HPDE6-E6E7 (cell line): ENCODE measurements at regions not wholly inside any gene's neighbourhood (a gene's known extent, or its start where the extent isn't known, plus 50 kb on each side); places are given as distances from the start of the nearest gene placed in this dataset.

ENCODE experiments used
- DNase-seq: peaks from one replicate; pipeline ENCODE4 v3.0.0; 2011; ENCODE audit warnings: missing footprints; ENCODE audit errors: extremely low spot score

DNA sequence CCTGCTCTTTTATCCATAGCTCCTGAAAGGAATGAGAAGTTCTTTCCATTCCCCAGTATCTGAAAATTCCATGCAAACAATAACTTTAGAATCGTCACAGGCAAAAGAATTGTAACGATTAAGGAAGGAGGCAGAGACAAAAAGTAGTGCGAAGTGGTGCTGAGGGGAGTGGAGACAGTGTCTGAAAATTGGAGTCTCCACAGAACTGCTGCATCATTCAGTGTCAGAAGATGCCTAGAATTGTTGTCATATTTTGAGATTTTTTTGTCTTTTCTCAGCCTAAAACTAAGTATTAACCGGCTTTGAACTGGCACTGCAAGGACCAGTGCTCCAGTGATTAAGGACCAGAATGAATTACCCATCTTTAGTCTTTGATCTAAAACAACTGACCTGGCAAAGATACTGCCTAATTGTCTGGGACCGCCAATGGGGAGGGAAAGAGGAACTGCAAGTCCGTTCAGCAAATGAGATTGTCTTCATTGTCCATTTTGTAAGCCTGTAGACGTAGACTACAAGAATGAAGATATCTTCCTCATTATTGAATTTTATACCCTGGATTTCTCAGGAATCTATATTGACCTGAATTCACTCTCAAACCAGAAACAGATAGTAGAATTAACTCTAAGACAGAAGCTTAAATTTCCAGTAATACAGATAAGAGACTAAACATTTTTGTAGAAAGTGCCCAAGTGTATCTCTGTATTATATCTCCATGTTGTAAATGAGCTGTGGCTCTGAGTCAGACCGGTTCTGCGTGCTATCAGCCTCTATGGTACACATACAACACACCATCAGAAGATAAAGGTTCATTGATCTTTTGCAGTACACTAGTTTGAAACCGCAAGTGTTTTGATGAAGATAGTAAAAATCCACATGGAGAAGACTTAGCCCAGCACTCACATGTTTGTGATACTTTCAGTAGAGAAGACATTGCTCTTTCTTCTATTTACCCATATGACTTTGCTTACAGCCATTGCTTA lies 293.2 kb downstream of the EFNB2 start:
- DNase-seq = no peak

- no peak for DNase-seq
These were observed 296.8 kb downstream of the EFNB2 start for GRCh38 chr13:106238690-106239089.

DNA sequence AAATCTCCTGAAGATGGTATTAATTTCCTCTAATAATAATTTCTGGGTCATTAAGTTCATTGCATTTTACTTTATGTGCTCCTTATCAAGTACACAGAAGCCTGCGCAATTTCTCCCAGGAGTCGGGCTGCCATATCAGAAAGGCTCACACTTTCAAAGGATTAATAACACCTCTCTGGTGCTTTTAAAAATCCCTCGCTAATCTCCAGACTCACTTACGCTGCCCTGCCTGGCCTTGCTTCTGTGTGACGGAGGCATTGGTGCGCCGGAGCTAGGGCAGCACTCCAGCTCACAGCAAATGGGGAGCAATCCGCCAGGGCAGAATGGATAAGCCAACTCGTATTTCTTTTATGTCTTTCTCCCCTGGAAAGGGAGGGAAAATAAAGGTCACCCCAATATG lies 300.8 kb downstream of the EFNB2 start:
- DNase-seq = no peak

GRCh38 chr13:106233134-106233735 lies 302.2 kb downstream of the EFNB2 start:
- DNase-seq = no peak

DNA sequence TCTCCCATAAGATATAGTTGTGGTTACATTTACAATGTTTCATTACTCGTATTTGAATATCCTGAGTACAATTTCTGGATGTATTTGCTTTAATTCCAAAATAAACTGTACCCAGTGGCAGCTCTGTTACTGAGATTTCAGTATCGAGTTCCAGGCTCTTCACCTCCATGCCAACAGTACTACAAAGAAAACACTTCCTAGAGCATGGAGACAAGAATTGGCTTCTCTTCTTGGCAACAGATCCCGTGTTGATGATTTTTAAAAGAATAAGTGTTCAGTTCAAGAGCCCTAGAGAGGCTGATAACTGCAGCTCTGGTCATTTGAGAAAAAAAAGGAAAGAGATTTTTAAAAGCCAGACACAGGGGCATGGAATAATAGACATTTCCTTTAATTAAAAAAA lies 302.8 kb downstream of the EFNB2 start:
- no peak for DNase-seq

- peak; percentile 34 for DNase-seq
These were observed 305.0 kb downstream of the EFNB2 start for GRCh38 chr13:106230450-106230849.

- DNase-seq = no peak
These were observed 310.3 kb downstream of the EFNB2 start for GRCh38 chr13:106225126-106225525.

DNA sequence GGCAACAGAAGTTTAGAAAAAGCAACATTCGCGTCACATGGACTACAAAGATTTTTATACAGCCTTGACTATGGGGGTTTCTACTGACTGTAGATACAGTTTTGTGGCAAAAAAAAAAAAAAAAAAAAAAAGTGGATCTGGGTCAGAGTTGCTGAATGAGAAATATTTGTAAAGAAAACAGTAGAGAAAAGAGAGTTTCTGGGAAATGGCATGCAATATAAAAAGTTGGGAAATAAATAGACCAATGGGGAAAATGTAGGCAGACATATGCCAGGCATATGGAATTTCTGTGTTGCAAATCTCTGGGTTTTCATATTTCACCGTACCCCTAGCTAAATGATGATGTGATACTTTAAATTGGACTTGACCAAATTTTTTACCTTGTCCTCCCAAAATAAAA lies 315.3 kb downstream of the EFNB2 start:
- DNase-seq = no peak

DNA sequence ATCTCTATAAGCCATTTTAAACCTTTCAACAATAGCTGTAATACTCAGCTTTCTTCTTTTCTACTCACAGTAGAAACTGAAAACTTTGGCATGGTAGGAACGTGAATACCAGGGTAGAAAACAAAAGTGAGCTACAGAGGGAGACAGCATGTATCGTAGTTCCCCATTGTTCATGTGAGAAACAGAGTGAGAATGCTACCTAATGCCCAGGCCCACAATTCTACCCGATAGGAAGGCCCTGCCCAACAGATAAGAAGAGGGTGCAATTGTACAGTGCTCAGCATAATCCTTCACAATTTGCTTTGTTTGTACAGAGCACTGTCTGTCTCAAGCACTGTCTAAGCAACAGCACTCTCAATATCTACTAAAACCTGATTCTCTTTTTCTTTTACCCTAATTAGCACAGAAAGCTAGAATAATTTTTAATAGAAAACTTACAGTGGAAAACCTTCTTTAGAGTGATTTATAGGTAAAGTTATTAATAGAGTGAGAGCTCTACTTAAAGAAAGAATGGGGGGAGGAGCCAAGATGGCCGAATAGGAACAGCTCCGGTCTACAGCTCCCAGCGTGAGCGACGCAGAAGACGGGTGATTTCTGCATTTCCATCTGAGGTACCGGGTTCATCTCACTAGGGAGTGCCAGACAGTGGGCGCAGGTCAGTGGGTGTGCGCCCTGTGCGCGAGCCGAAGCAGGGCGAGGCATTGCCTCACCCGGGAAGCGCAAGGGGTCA lies 322.3 kb downstream of the EFNB2 start:
- no peak for DNase-seq

- no peak for DNase-seq
These were observed 323.0 kb downstream of the EFNB2 start for GRCh38 chr13:106212386-106213010.

DNA sequence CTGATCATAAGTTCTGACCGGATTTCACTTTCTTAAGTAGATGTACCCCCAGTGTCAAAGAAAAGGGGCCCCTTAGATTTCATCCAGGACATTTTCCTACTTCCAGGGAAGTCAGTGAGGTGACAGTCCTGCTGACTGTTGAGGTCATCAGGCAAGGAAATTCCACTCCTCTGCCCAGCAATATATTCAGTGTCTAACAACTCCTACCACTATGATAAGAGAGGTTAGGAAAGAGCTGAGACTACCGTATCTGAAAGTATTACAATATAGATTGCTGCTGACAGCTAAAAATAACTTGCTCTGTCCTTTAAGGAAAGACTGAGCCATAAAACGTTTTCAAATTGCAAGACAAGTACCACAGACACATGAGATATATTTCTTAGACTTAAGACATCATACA lies 325.1 kb downstream of the EFNB2 start:
- no peak for DNase-seq

- no peak for DNase-seq
These were observed 329.6 kb downstream of the EFNB2 start for GRCh38 chr13:106205871-106206270.

GRCh38 chr13:106197496-106197895 lies 338.0 kb downstream of the EFNB2 start:
- no peak for DNase-seq

DNA sequence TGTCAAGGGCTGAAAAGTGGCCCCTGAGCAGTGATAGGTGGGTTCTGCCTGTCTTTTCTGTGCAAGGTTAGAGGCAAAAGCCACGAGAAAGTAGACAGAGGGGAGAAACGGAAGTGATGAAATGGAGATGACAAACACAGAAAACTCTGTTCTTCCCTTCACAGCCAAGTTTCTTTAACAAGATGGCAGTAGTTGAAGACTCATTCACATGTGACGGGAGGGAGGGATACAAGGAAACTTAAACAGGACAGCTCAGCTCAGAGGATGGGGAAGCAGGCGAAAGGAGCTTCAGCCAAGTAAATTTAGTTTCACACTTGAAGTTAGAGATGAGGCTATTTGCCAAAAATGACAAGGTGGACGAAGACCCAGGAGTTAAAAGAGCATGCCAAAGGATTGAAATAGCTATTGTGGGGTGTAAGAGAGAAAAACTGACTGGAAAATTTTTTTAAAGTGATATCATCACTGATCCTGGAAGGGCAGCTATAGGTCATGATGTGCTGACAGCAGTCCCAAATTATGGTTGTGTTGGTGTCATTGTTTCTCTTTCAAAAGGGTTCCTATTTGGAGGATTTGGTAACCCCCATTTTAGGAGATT lies 347.9 kb downstream of the EFNB2 start:
- DNase-seq = no peak

DNA sequence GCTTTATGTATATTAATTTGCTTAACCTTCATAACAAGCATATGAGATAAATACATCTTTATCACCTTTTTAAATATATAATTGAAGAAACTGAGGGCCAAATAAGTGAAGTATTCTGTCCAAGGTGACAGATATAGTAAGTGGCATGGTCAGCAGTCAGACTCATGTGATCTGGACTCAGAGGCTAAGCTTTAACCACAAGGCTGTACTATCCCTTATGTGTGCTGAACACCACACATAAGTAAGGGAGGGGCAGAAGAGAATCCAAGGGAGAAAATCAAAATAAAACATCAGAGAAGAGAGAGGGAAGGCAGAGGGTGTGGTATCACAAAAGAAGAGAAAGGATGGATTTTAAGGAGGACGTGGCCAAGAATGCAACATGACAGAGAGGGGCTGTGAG lies 348.4 kb downstream of the EFNB2 start:
- DNase-seq = no peak

DNA sequence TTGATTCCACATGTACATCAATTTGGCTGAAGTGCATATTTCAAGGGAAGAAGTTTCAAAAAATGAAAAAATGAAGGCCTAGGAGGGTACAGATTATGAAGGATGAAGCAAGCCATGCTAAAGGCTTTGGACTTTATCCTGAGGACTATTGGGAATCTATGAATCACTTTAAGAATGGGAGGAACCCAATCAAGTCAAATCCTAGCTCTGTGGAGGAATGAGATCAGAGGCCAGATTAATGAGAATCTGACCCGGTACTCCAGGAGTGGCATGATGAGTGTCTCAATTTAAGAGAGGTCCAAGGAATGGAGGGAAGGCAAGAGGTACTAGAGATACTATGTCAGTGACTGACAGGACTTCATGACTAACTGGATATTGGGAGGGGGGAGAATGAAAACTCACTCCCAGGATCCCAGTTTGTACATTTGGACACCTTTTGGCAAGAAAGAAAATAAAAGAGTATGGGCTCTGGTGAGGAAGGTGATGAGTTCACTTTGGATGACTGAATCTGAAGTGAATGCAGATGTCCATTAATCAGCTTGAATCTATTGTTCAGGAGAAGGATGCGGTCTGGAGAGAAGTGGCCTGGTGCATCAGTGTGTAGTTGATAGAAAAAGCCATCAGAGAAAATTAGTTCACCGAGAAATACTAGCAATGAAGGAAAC lies 349.0 kb downstream of the EFNB2 start:
- DNase-seq = no peak

GRCh38 chr13:106184790-106185189 lies 350.7 kb downstream of the EFNB2 start:
- no peak for DNase-seq

DNA sequence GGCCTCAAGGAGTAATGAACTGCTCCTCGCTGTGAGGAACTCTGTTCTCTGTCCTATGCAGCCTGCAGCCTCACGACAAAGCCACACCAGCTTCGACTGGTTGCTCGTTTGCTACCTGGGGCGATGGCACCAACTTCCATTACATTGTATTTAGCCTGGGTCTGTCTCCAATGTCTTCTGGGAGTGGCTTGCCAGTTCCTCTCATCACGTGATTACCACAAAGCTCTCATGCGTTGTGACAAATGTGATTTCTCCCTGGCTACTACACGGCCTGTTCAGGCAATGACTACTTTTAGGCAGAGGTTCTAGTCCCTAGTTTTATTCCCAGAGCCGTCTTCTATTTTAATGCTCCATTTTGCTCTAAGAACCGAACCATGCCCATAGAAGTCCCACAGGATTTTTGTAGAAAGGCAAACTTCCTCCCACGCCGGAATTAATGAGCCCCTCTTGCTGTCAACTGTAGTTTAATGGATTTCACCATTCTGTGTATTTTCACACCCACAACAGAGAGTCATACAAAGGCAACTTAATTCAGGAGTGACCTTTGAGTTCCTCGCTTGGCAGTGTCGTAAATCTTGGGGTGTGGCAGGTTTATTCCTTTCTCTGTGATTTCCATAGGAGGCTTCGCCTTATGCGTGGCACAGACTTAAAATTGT lies 351.9 kb downstream of the EFNB2 start:
- no peak for DNase-seq

DNA sequence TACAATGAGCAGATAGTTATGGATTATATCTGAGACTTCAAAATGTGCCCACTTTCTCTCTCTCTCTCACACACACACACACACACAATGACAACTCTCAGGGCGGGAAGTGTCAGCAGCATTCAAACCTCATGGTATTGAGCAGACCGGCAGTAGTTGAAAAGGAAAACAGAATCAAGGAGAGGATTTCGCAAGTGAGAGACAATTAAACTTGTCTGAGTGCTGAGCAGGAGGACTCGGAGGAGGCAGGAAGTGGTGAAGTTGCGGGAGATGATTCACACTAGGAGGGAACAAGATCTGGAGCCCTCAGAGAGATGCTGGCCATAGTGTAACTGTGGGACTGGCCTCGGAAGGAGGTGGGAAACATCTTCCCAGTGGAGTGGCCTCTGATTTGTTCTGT lies 353.1 kb downstream of the EFNB2 start:
- peak; percentile 78 for DNase-seq

DNA sequence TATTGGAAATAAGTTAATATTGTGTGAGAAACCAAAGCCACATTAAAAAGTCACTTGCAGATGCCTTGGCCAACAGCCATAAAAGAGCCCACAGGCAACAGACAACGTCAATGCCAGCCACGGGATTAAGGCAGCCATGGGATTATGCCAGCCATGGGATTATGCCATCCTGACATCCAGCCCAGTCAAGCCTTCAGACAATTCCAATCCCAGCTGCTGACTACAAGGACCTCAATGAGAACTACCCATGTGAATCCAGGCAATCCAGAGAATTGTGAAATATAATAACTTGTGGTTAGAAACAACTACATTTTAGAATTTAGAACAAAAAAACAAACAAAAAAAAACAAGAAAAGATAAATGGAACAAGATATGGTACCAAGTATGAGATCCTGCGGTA lies 356.6 kb downstream of the EFNB2 start:
- DNase-seq = no peak

- no peak for DNase-seq
These were observed 358.3 kb downstream of the EFNB2 start for GRCh38 chr13:106177146-106177545.
